Coronary artery (tissue), 2 donors: ENCODE measurements at regions not wholly inside any gene's neighbourhood (a gene's known extent, or its start where the extent isn't known, plus 50 kb on each side); places are given as distances from the start of the nearest gene placed in this dataset.

Source experiments
- DNase-seq: peaks from one replicate; pipeline ENCODE4 v3.0.0-alpha.2; 2017; ENCODE audit warnings: low spot score
- H3K27ac ChIP-seq, 2 donors: fragments of 200-600 bp; sonication (generic); one replicate each; pipeline ENCODE4 v1.5.1; 2016 to 2019
- H3K4me3 ChIP-seq: fragments of 200-600 bp; sonication (generic); 2 replicates; pipeline ENCODE4 v1.5.1; 2016; ENCODE audit warnings: mild to moderate bottlenecking, moderate library complexity
- CTCF ChIP-seq: fragments of 200-600 bp; sonication (generic); IDR thresholded peaks from one replicate; pipeline ENCODE4 v1.5.1; 2019; ENCODE audit warnings: antibody characterized with exemption

GRCh38 chr9:12884736-12885395 is 110.0 kb downstream of the LURAP1L start:
- DNase-seq, result no peak
- peak; percentile 42 for TF ChIP-seq CTCF
- Histone ChIP-seq H3K27ac (no peak overlapping the region), H3K4me3 (no peak overlapping the region)

- Histone ChIP-seq H3K27ac (no peak overlapping the region), H3K4me3 (no peak overlapping the region)
- no peak for TF ChIP-seq CTCF
- no peak for DNase-seq
These were observed 114.7 kb downstream of the LURAP1L start for GRCh38 chr9:12889402-12890106.

- DNase-seq, result no peak
- TF ChIP-seq CTCF, result no peak
- H3K27ac ChIP-seq, result no peak overlapping the region
These were observed 116.8 kb downstream of the LURAP1L start for GRCh38 chr9:12891588-12891987.

GRCh38 chr9:12903316-12903715 is 128.5 kb downstream of the LURAP1L start:
- TF ChIP-seq CTCF, result no peak
- no peak overlapping the region for H3K27ac ChIP-seq
- no peak for DNase-seq
- H3K4me3 ChIP-seq, result no peak overlapping the region

More at GRCh38 chr9:12891588-12891987, 116.8 kb downstream of the LURAP1L start:
- no peak overlapping the region for H3K4me3 ChIP-seq

GRCh38 chr9:12904261-12905000 is 129.6 kb downstream of the LURAP1L start:
- Histone ChIP-seq H3K4me3 (no peak overlapping the region), H3K27ac (no peak overlapping the region)
- no peak for DNase-seq
- no peak for TF ChIP-seq CTCF

- DNase-seq, result no peak
- no peak overlapping the region for H3K27ac ChIP-seq
- H3K4me3 ChIP-seq, result no peak overlapping the region
- TF ChIP-seq CTCF, result no peak
These were observed 131.8 kb downstream of the LURAP1L start for GRCh38 chr9:12906646-12907045.
